A673 (cell line): ENCODE measurements at regions not wholly inside any gene's neighbourhood (a gene's known extent, or its start where the extent isn't known, plus 50 kb on each side); places are given as distances from the start of the nearest gene placed in this dataset.
"Not testable (repeated sequence)": the region's sequence is repeated elsewhere in the genome, so short reads cannot be mapped to it uniquely, and the experiment has no call there.

Source experiments
- BruUV-seq: library from RNA; stranded (reverse); fragments of 400-500 nt; replicated peaks from 2 replicates; lab custom pipeline; 2021; lab: Mats Ljungman, UMichigan
- CTCF ChIA-PET: fragments of 300-600 bp; sonication (Branson Sonifier 250); formaldehyde crosslinking; loops from one replicate; lab custom pipeline; 2022; ENCODE audit warnings: antibody characterized with exemption; lab: Charles Lee
- POLR2A ChIA-PET: fragments of 300-600 bp; sonication (Branson Sonifier 250); formaldehyde crosslinking; loops from one replicate; lab custom pipeline; 2022; ENCODE audit warnings: antibody characterized with exemption; ENCODE audit not compliant: low non-redundant PET; lab: Charles Lee
- DNase-seq: peaks from one replicate; pipeline ENCODE4 v3.0.0-alpha.2; 2015; ENCODE audit warnings: low spot score
- H3K27ac ChIP-seq: fragments of 200-600 bp; sonication (generic); 2 replicates; pipeline ENCODE4 v1.5.1; 2016; ENCODE audit warnings: mixed run types, low read depth, mild to moderate bottlenecking, mixed read lengths, antibody characterized with exemption, low read length; ENCODE audit not compliant: poor library complexity, severe bottlenecking
- H3K27me3 ChIP-seq: fragments of 200-600 bp; sonication (generic); replicated peaks from 2 replicates; pipeline ENCODE4 v1.6.1; 2017; ENCODE audit warnings: mixed run types, low read depth, mild to moderate bottlenecking, mixed read lengths, antibody characterized with exemption, low read length; ENCODE audit not compliant: insufficient read depth, poor library complexity
- H3K36me3 ChIP-seq: fragments of 200-600 bp; sonication (generic); 2 replicates; pipeline ENCODE4 v1.6.1; 2016; ENCODE audit warnings: mixed run types, mild to moderate bottlenecking, mixed read lengths, antibody characterized with exemption, low read length; ENCODE audit not compliant: insufficient read depth, poor library complexity, severe bottlenecking
- H3K4me1 ChIP-seq: fragments of 200-600 bp; sonication (generic); 2 replicates; pipeline ENCODE4 v1.6.1; 2017; ENCODE audit warnings: mixed run types, mild to moderate bottlenecking, mixed read lengths, antibody characterized with exemption, low read length; ENCODE audit not compliant: insufficient read depth, poor library complexity, severe bottlenecking
- H3K4me3 ChIP-seq: fragments of 200-600 bp; sonication (generic); 2 replicates; pipeline ENCODE4 v1.5.1; 2016; ENCODE audit warnings: low read depth, mixed run types, mild to moderate bottlenecking, mixed read lengths, low read length; ENCODE audit not compliant: poor library complexity, severe bottlenecking
- H3K9me3 ChIP-seq: fragments of 200-600 bp; sonication (generic); 2 replicates; pipeline ENCODE4 v1.6.1; 2016; ENCODE audit warnings: mixed run types, low read depth, mild to moderate bottlenecking, mixed read lengths, antibody characterized with exemption, low read length; ENCODE audit not compliant: poor library complexity, severe bottlenecking
- CTCF ChIP-seq: fragments of 300-800, 200-600 bp; sonication (generic); conservative IDR thresholded peaks from 2 replicates; pipeline ENCODE4 v1.5.1; 2017; ENCODE audit warnings: low read depth, mild to moderate bottlenecking, antibody characterized with exemption, low read length, moderate library complexity, mixed read lengths
- EZH2 ChIP-seq: fragments of 200-600 bp; sonication (generic); IDR thresholded peaks from 2 replicates; pipeline ENCODE4 v1.6.1; 2017; ENCODE audit warnings: borderline replicate concordance, low read depth, mild to moderate bottlenecking, mixed read lengths, antibody characterized with exemption, low read length; ENCODE audit not compliant: poor library complexity, severe bottlenecking
- intact Hi-C: fragments of 100-400 bp; cut with micrococcal nuclease; formaldehyde crosslinking; loops from one replicate; pipeline ENCODE4 v1.10.0; 2022; ENCODE audit not compliant: unreplicated experiment

DNA sequence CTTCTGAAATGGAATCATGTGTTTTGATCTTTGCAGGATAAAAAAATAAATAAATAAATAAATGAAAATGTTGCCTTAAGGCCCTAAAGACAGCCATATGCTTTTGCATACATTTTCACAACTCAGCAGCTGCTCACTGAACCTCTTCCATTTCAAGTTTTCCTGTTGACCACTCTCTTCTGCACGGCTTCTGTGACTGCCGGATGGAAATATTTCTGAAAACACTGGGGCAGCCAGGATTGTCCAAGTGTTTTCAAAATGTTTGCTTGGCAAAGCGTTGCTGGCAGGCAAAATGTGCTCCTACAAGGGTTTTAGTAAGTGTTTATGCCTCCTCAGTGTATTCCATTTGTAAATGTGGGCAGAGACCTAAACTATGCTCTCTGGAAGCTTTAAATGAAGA, 208.1 kb upstream of the IL1RAPL1 start:
- DNase-seq, result no peak
- TF ChIP-seq CTCF (no peak), EZH2 (no peak)
- H3K9me3 ChIP-seq, result peaks cover 3% of the 10 kb centered on the region
- no peak overlapping the region for H3K4me3 ChIP-seq
- ChIA-PET POLR2A (no interaction called here), CTCF (no interaction called here)
- BruUV-seq, result no TSS peak
- intact Hi-C loops, result no loop called here
- H3K4me1 ChIP-seq, result no peaks in the 10 kb centered on the region
- H3K36me3 ChIP-seq, result no peaks in the 10 kb centered on the region
- no peak overlapping the region for H3K27ac ChIP-seq
- no peaks in the 10 kb centered on the region for H3K27me3 ChIP-seq

DNA sequence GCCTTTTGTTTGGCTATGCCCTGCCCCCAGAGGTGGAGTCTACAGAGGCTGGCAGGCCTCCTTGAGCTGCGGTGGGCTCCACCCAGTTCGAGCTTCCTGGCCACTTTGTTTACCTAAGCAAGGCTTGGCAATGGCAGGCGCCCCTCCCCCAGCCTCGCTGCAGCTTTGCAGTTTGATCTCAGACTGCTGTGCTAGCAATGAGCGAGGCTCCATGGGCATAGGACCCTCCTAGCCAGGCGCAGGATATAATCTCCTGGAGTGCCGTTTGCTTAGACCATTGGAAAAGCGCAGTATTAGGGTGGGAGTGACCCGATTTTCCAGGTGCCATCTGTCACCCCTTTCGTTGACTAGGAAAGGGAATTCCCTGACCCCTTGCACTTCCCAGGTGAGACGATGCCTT, 219.6 kb upstream of the IL1RAPL1 start:
- H3K4me3 ChIP-seq, CTCF ChIA-PET, H3K27ac ChIP-seq, DNase-seq, H3K9me3 ChIP-seq, POLR2A ChIA-PET, BruUV-seq, H3K27me3 ChIP-seq, H3K4me1 ChIP-seq, H3K36me3 ChIP-seq, intact Hi-C loops: not testable (repeated sequence)

- H3K4me3 ChIP-seq, result no peak overlapping the region
- no peak overlapping the region for H3K27ac ChIP-seq
- no peaks in the 10 kb centered on the region for H3K4me1 ChIP-seq
- no peak for DNase-seq
- intact Hi-C loops, result no loop called here
- H3K36me3 ChIP-seq, result no peaks in the 10 kb centered on the region
- ChIA-PET POLR2A (no interaction called here), CTCF (no interaction called here)
- TF ChIP-seq EZH2, result no peak
- TF ChIP-seq CTCF, result no peak
- peaks cover 3% of the 10 kb centered on the region for H3K9me3 ChIP-seq
- no TSS peak for BruUV-seq
- no peaks in the 10 kb centered on the region for H3K27me3 ChIP-seq
Observed at GRCh38 chrX:28351801-28352200, 235.4 kb upstream of the IL1RAPL1 start.

DNA sequence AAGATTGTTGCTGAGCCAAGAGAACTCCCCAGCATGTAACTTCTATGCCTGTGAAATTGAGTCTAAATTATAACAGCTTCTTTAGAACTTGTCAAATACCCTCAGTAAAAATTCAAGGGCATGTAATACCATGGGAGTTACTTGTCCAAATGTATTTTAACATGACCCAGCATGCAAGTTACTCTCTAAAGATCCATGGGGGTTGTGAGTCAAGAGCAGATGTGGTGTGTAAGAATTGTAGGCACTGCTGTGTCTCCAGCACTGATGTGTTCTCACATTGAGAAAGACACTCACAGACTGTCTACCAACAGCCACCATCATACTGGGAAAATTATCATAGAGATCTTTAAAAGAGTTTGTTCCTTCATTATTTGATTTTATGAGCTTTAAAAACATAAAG, 237.4 kb upstream of the IL1RAPL1 start:
- Histone ChIP-seq H3K4me1 (no peaks in the 10 kb centered on the region), H3K9me3 (peaks cover 8% of the 10 kb centered on the region), H3K36me3 (no peaks in the 10 kb centered on the region), H3K27me3 (no peaks in the 10 kb centered on the region), H3K4me3 (no peak overlapping the region), H3K27ac (no peak overlapping the region)
- BruUV-seq, result no TSS peak
- TF ChIP-seq CTCF, result no peak
- POLR2A ChIA-PET, result no interaction called here
- intact Hi-C loops, result no loop called here
- CTCF ChIA-PET, result no interaction called here
- no peak for DNase-seq
